Retinal pigment epithelial cell (primary cell): ENCODE measurements at regions not wholly inside any gene's neighbourhood (a gene's known extent, or its start where the extent isn't known, plus 50 kb on each side); places are given as distances from the start of the nearest gene placed in this dataset.

ENCODE experiments used
- DNase-seq: peaks from one replicate; pipeline ENCODE4 v3.0.0-alpha.2; 2010; ENCODE audit warnings: low read depth
- H3K4me3 ChIP-seq: 2 replicates; pipeline ENCODE4 v1.5.1; 2011; ENCODE audit warnings: mild to moderate bottlenecking, low read length, control low read depth, moderate library complexity
- TF ChIP-seq, protein P1 (sequence below): conservative IDR thresholded peaks from 2 replicates; pipeline ENCODE4 v1.5.1; 2011; ENCODE audit warnings: low read depth, low read length, control low read depth, inconsistent platforms

DNA sequence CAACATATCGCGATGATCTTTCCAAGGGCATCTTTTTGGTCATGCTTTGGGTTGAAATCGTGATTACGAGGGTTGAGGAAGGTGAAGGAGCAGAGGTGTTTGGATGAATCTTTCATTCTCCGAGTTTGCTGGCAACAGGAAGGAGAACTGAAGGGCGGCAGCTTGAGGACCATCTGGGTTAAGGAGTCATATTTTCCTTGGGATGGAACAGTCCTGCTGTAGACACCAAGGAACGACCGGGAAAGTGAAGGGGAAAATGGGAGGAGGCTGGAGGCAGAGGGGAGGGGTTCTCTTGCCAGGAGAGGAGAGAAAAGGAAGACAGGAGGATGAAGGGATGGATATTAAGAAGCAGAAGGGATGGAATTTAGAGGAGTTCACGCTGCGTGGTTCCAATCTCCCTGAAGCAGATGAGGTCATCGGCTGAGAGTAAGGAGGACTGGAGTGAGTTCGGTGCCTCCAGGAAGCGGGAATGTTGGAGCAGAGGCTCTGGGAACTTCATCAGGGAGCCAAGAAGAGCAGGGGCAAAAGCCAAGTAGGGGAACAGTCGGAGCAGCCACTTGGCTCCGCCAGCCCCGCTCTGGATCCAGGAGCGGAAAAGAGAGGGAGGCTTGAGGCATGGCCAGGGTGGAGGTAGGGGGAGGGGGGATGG is 116.6 kb upstream of the GALNT17 start:
- DNase-seq = no peak
- no peak overlapping the region for H3K4me3 ChIP-seq
- TF ChIP-seq, protein P1, sequence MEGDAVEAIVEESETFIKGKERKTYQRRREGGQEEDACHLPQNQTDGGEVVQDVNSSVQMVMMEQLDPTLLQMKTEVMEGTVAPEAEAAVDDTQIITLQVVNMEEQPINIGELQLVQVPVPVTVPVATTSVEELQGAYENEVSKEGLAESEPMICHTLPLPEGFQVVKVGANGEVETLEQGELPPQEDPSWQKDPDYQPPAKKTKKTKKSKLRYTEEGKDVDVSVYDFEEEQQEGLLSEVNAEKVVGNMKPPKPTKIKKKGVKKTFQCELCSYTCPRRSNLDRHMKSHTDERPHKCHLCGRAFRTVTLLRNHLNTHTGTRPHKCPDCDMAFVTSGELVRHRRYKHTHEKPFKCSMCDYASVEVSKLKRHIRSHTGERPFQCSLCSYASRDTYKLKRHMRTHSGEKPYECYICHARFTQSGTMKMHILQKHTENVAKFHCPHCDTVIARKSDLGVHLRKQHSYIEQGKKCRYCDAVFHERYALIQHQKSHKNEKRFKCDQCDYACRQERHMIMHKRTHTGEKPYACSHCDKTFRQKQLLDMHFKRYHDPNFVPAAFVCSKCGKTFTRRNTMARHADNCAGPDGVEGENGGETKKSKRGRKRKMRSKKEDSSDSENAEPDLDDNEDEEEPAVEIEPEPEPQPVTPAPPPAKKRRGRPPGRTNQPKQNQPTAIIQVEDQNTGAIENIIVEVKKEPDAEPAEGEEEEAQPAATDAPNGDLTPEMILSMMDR = no peak

DNA sequence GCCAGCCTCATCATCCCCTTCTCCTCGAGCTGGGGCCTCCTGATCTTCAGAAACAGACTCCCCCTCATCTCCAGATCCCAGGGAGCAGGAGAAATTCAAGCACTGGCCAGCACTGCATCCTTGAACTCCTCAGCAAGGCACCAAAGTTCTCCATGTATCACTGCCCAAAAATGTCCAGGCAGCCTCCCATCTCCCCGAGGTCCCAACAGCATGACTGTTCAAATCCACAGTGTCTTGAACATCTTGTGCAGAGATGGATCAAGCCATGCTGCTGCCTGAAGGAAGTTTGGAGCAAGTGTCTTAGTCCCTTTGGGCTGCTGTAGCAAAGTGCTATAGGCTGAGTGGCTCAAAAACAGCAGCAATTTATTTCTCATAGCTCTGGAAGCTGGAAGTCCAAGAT is 115.5 kb upstream of the GALNT17 start:
- TF ChIP-seq, protein P1 = no peak
- DNase-seq = no peak

DNA sequence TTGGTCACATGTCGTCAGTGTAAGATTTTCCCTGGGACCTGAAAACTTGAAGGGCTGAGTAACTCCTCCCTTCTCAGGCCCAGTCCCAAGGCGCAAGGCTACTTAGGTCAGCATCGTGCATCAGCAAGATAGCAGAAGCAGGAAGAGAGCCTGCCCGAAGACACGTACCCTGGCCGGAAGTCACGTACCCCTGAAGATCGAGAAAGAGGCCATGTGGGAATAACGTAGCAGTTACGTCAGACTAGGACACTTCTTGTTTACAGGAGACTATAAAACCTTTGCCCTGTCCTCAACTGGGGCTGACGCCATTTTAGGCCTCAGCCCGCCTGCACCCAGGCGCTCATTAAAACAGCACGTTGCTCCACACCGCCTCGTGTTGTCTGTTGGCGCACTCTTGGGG is 114.3 kb upstream of the GALNT17 start:
- TF ChIP-seq, protein P1 = no peak
- no peak for DNase-seq

More for the DNA sequence above, 115.5 kb upstream of the GALNT17 start:
- H3K4me3 ChIP-seq = no peak overlapping the region

DNA sequence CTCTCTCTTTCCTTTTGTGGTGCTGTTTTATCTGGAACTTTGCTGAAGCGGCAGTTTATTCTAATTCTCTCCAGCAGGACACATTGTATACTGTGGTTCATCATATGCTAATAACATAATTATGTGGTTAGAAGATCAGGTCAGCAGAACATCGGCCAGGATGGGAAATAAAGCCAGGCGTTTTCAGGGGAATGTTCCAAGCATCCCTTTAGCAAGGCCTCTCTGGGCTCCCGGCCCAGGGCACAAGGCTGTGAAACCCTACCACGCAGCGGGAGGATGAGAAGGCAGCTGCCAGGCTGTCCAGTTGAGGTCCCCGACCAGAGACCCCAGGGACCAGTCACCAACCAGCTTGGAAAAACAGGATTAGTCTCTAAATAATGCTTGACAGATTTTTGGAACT is 112.2 kb upstream of the GALNT17 start:
- DNase-seq = no peak
- TF ChIP-seq, protein P1 = no peak
- H3K4me3 ChIP-seq = no peak overlapping the region

More for the DNA sequence above, 114.3 kb upstream of the GALNT17 start:
- H3K4me3 ChIP-seq = no peak overlapping the region

DNA sequence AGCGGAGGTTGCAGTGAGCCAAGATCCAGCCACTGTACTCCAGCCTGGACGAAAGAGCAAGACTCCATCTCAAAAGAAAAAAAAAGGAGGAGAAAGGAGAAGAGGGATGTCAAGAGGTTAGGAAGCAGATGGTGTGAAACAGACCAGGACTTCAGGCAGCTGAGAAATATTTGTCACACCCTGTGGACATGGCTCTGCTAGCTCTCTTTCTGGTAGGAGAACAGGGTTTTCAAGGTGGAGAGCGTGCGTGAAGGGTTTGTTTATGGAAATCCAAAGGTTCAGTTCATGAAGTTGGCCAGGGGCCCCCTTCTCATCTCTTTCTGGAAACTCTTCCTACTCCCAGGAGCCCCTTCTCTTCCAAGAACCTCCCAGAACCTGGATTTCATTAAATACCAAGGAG is 110.8 kb upstream of the GALNT17 start:
- no peak for DNase-seq
- TF ChIP-seq, protein P1 = no peak
- H3K4me3 ChIP-seq = no peak overlapping the region

DNA sequence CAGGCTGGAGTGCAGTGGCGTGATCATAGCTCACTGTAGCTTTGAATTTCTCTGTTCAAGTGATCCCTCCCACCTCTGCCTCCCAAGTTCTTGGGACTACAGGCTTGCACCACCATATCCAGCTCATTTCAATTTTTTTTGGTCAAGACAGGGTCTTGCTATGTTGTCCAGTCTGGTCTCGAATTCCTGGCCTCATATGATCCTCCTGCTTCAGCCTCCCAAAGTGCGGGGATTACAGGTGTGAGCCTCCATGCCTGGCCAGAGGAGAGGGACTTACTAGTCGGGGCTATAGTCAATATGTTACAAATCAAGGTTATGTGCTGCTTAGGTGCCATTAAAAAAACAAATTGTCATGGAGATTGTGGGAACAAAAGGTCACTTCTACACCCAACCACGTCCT is 105.3 kb upstream of the GALNT17 start:
- DNase-seq = no peak
- TF ChIP-seq, protein P1 = no peak
- no peak overlapping the region for H3K4me3 ChIP-seq

DNA sequence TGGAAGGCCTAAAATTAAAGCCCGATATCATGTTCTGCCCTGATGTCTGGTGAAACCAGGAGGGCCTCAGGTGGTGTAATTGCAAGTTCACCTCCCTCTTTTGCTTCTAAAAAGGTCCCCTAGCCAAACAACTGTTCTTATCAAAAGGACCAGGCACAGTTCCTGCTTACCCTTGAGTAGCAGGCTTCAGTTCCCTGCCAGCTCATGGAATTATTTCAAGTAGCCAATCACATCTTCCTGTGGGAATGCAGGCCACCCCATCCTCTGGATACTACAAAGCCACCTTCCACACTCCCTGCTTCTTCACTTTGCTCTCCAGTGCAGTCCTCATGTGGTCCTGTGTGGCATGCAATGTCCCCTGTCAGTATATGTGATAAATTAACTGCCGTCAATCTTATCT is 97.7 kb upstream of the GALNT17 start:
- TF ChIP-seq, protein P1 = no peak
- DNase-seq = no peak
- no peak overlapping the region for H3K4me3 ChIP-seq
